ENCODE measurements at regions not wholly inside any gene's neighbourhood (a gene's known extent, or its start where the extent isn't known, plus 50 kb on each side); places are given as distances from the start of the nearest gene placed in this dataset.

DNA sequence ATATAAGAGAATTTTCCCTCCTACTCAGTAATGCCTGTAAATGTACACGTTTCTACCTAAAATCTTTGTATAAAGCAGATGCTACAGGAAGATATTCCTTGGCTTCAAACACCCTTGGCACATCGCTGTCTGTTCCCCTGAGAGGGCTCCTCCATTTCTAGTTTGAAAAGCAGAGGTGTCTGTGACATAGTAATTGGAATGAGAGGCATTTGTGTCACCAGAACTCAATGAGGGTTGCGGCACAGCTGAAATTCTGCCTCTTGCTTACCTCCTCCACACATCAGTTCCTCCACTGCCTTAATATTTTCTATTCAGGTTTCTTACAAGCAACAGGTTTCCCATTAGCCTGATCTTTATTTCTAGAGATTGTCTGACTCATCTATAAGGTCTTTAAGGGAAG lies 359.9 kb upstream of the DCC start:
- POLR2A ChIA-PET, result no interaction called here
- CTCF ChIA-PET, result no interaction called here
- no peak for DNase-seq (ENCODE audit: extremely low spot score)
- TF ChIP-seq LEF1 (IDR thresholded peaks at IDR 0.05; ENCODE audit: borderline replicate concordance) (no peak), L3MBTL2 (conservative IDR thresholded peaks at IDR 0.05) (no peak), FOXM1 (IDR thresholded peaks at IDR 0.05; ENCODE audit: borderline replicate concordance) (no peak), SUZ12 (IDR thresholded peaks at IDR 0.05) (no peak), FOXA1 (IDR thresholded peaks at IDR 0.05) (no peak), CTBP1 (IDR thresholded peaks at IDR 0.05; ENCODE audit: borderline replicate concordance) (no peak), SP1 (IDR thresholded peaks at IDR 0.05) (no peak), BHLHE40 (IDR thresholded peaks at IDR 0.05; ENCODE audit: borderline replicate concordance) (no peak), TARDBP (IDR thresholded peaks at IDR 0.05) (no peak)

DNA sequence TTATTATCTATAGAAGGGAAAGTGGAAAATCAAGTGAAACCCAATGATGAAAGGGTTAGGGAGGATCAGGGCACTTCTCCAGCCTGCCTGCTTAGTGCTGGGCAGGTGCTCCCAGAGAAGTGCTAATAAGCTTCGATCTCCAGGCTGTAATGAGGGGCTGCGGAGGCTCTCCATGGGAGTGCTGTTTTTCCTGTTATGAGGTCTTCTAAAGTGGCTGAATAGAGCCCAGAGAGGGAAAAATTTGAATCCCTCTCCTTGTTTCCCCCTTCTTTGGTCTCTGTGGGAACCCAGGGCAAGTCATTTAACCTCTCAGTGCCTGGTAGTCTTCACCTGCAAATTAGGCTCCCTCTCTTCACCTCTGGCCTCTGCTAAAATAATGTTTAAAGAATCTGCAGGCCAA lies 351.7 kb upstream of the DCC start:
- no peak for DNase-seq (ENCODE audit: extremely low spot score)
- ChIA-PET CTCF (no interaction called here), POLR2A (no interaction called here)
- TF ChIP-seq NFRKB (IDR thresholded peaks at IDR 0.05), result no peak
- no peak for TF ChIP-seq BHLHE40 (IDR thresholded peaks at IDR 0.05; ENCODE audit: borderline replicate concordance)

DNA sequence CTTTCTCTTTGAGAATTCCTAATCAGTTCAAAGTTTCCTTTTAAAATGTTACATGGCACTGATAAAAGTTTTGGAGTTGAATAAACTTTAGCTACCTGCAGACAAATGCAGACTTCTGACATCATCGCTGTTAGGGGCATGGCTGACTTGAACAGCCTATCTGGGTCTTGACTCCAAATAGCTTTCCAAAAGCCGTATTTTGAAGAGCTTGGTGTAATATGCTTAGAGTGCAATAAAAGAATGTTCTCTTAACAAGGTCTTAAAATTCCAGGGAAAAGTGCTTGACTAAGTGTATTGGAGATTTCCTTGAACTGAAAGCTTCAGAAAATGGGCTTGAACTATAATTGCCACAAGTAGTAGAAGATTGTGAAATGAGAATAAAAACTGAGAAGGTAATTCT lies 342.9 kb upstream of the DCC start:
- DNase-seq (ENCODE audit: extremely low spot score), result no peak
- POLR2A ChIA-PET, result no interaction called here
- CTCF ChIA-PET, result no interaction called here
- TF ChIP-seq FOXM1 (IDR thresholded peaks at IDR 0.05; ENCODE audit: borderline replicate concordance) (no peak), NFRKB (IDR thresholded peaks at IDR 0.05) (no peak), SUZ12 (IDR thresholded peaks at IDR 0.05) (no peak), L3MBTL2 (conservative IDR thresholded peaks at IDR 0.05) (no peak), CTBP1 (IDR thresholded peaks at IDR 0.05; ENCODE audit: borderline replicate concordance) (no peak), FOXK2 (IDR thresholded peaks at IDR 0.05) (no peak), TARDBP (IDR thresholded peaks at IDR 0.05) (no peak), ZNF384 (IDR thresholded peaks at IDR 0.05) (no peak), HDGF (IDR thresholded peaks at IDR 0.05; ENCODE audit: borderline replicate concordance) (no peak), PKNOX1 (IDR thresholded peaks at IDR 0.05) (no peak), FOXA1 (IDR thresholded peaks at IDR 0.05) (no peak), ELF4 (IDR thresholded peaks at IDR 0.05) (no peak), ARNT (IDR thresholded peaks at IDR 0.05) (no peak)

DNA sequence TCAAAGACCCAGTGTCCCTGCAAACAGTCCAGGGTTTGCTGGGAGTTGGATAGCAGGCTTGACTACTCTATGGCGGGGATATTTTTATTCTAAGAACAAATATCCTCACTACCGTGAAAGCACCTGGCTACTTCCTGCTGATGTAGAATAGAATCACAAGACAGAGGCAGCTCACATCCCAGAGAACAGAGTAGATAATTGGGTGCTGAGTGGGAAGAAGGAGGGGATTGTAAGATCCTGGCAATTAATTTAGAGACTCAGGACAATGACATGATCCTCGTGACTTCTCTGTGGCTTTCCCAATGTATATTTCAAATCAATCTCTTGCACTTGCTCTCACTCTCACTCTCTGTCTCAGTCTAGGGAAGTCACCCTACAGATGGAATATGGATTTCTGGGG lies 341.9 kb upstream of the DCC start:
- CTCF ChIA-PET, result no interaction called here

GRCh38 chr18:51998711-51999110 lies 341.3 kb upstream of the DCC start:
- CTCF ChIA-PET, result no interaction called here
- TF ChIP-seq HDGF (IDR thresholded peaks at IDR 0.05; ENCODE audit: borderline replicate concordance) (no peak), L3MBTL2 (conservative IDR thresholded peaks at IDR 0.05) (no peak), ARNT (IDR thresholded peaks at IDR 0.05) (no peak), FOXM1 (IDR thresholded peaks at IDR 0.05; ENCODE audit: borderline replicate concordance) (no peak), LEF1 (IDR thresholded peaks at IDR 0.05; ENCODE audit: borderline replicate concordance) (no peak), CTBP1 (IDR thresholded peaks at IDR 0.05; ENCODE audit: borderline replicate concordance) (no peak), PKNOX1 (IDR thresholded peaks at IDR 0.05) (no peak), FOXK2 (IDR thresholded peaks at IDR 0.05) (no peak), NFRKB (IDR thresholded peaks at IDR 0.05) (no peak), TARDBP (IDR thresholded peaks at IDR 0.05) (no peak), SUZ12 (IDR thresholded peaks at IDR 0.05) (no peak), ZNF384 (IDR thresholded peaks at IDR 0.05) (no peak), FOXA1 (IDR thresholded peaks at IDR 0.05) (no peak), SP1 (IDR thresholded peaks at IDR 0.05) (no peak), ELF4 (IDR thresholded peaks at IDR 0.05) (no peak), BHLHE40 (IDR thresholded peaks at IDR 0.05; ENCODE audit: borderline replicate concordance) (no peak)
- POLR2A ChIA-PET, result no interaction called here
- DNase-seq (ENCODE audit: extremely low spot score), result no peak

More for the DNA sequence above, 341.9 kb upstream of the DCC start:
- TF ChIP-seq BHLHE40 (IDR thresholded peaks at IDR 0.05; ENCODE audit: borderline replicate concordance) (no peak), FOXM1 (IDR thresholded peaks at IDR 0.05; ENCODE audit: borderline replicate concordance) (no peak), CTBP1 (IDR thresholded peaks at IDR 0.05; ENCODE audit: borderline replicate concordance) (no peak), SP1 (IDR thresholded peaks at IDR 0.05) (no peak), LEF1 (IDR thresholded peaks at IDR 0.05; ENCODE audit: borderline replicate concordance) (no peak), HDGF (IDR thresholded peaks at IDR 0.05; ENCODE audit: borderline replicate concordance) (no peak), FOXA1 (IDR thresholded peaks at IDR 0.05) (no peak)
- no peak for DNase-seq (ENCODE audit: extremely low spot score)
- POLR2A ChIA-PET, result no interaction called here

- CTCF ChIA-PET, result no interaction called here
Measured at GRCh38 chr18:51999351-51999750, 340.6 kb upstream of the DCC start.

More at GRCh38 chr18:51999351-51999750, 340.6 kb upstream of the DCC start:
- TF ChIP-seq LEF1 (IDR thresholded peaks at IDR 0.05; ENCODE audit: borderline replicate concordance), result no peak
- no peak for TF ChIP-seq FOXM1 (IDR thresholded peaks at IDR 0.05; ENCODE audit: borderline replicate concordance)
- TF ChIP-seq L3MBTL2 (conservative IDR thresholded peaks at IDR 0.05), result no peak
- TF ChIP-seq ARNT (IDR thresholded peaks at IDR 0.05), result no peak
- no peak for TF ChIP-seq CTBP1 (IDR thresholded peaks at IDR 0.05; ENCODE audit: borderline replicate concordance)
- TF ChIP-seq SUZ12 (IDR thresholded peaks at IDR 0.05), result no peak
- no peak for TF ChIP-seq FOXK2 (IDR thresholded peaks at IDR 0.05)
- TF ChIP-seq PKNOX1 (IDR thresholded peaks at IDR 0.05), result no peak
- TF ChIP-seq TARDBP (IDR thresholded peaks at IDR 0.05), result no peak
- no peak for TF ChIP-seq ZNF384 (IDR thresholded peaks at IDR 0.05)
- no peak for TF ChIP-seq FOXA1 (IDR thresholded peaks at IDR 0.05)
- TF ChIP-seq HDGF (IDR thresholded peaks at IDR 0.05; ENCODE audit: borderline replicate concordance), result no peak
- TF ChIP-seq ELF4 (IDR thresholded peaks at IDR 0.05), result no peak
- TF ChIP-seq SP1 (IDR thresholded peaks at IDR 0.05), result no peak
- no peak for TF ChIP-seq BHLHE40 (IDR thresholded peaks at IDR 0.05; ENCODE audit: borderline replicate concordance)
- no peak for TF ChIP-seq NFRKB (IDR thresholded peaks at IDR 0.05)
- POLR2A ChIA-PET, result no interaction called here
- DNase-seq (ENCODE audit: extremely low spot score), result no peak
